ENCODE measurements at regions not wholly inside any gene's neighbourhood (a gene's known extent, or its start where the extent isn't known, plus 50 kb on each side); places are given as distances from the start of the nearest gene placed in this dataset.
"Not testable (repeated sequence)": the region's sequence is repeated elsewhere in the genome, so short reads cannot be mapped to it uniquely, and the experiment has no call there.

DNA sequence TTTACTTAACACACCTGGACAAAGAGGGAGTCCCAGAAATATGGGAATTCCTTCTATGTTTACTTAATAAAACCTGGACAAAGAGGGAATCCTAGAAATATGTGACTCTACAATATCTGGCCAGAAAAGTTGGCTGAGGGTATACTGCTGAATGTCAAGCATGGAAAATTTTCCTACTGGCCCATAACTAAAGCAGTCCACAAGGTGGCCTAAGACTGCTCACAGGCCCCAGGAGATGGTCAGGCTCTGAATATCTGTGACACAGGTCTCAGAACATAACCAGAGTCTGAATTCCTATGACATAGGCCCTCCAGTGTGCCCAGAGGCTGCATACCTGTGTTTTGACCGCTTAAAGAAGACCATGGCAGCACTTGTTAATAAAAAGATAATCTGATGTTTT lies 578.2 kb upstream of the NRSN1 start:
- no peak overlapping the region for H3K4me3 ChIP-seq (ENCODE audit: low read depth, low read length)
- DNase-seq (ENCODE audit: low read depth) = peak; percentile 45
- peak; percentile 58 for TF ChIP-seq CTCF (conservative IDR thresholded peaks at IDR 0.05; ENCODE audit: low read depth, low read length)

DNA sequence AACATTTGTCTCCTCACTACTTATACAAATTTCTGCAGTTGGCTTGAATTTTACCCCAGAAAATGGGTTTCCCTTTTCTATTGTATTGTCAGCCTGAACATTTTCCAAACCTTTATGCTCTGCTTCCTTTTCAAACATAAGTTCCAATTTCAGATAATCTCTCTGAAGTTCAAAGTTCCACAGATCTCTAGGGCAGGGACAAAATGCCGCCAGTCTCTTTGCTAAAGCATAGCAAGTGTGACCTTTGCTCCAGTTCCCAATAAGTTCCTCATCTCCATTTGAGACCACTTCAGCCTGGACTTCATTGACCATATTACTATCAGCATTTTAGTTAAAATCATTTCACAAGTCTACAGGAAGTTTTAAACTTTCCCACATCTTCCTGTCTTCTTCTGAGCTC lies 571.1 kb upstream of the NRSN1 start:
- H3K4me3 ChIP-seq (ENCODE audit: low read depth, low read length); DNase-seq (ENCODE audit: low read depth): not testable (repeated sequence)

DNA sequence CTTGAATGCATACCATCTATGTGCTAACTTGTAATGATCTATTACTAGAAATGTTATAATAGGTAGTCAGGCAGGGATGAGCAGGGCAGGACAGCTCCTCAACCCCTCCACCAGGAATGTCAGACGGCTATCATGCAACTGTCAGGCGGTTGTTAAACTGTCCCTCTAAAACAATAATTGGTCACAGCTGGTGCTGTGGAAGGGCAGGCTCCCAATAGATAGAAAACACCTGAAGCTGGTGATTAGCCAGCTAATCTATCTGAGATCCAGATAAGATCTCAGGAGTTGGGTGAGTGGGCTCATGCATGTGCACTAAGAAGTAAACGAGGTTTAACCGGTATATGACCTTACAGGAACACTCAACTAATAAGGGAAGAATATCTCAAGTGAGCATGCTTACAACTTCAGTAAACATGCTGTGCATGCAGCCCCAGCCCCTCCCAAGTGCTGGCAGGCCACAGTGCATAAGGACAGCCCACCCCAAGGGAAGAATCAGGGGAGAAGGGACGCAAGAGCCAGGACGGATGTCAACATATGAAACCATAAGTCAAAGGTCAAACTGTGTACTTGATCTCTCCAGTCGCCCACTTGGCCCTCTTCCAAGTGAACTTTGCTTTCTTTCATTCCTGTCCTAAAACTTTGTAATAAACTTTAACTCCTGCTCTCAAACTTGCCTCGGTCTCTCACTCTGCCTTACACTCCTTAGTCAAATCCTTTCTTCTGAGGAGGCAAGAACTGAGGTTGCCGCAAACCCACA lies 566.2 kb upstream of the NRSN1 start:
- no peak overlapping the region for H3K4me3 ChIP-seq (ENCODE audit: low read depth, low read length)
- DNase-seq (ENCODE audit: low read depth) = no peak
- TF ChIP-seq CTCF (conservative IDR thresholded peaks at IDR 0.05; ENCODE audit: low read depth, low read length) = no peak

DNA sequence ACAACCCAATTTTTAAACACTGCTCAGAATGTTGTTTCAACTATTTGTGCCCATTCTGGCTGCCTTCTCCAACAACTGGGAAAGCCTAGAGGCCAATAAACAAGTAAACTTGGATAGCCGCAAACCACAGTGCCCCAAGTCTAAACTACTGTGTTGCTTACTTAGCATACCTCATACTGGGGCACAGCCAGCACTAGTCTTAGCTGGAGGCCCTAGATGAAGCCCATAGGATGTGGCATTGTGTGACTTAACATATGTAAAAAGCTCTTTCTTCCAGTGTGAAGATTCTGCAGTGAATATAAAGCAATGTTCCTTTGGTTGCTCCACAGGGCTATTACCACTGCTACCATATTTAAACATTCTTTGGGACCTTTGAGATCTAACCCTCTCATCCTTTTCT lies 564.3 kb upstream of the NRSN1 start:
- no peak for TF ChIP-seq CTCF (conservative IDR thresholded peaks at IDR 0.05; ENCODE audit: low read depth, low read length)
- no peak for DNase-seq (ENCODE audit: low read depth)
- no peak overlapping the region for H3K4me3 ChIP-seq (ENCODE audit: low read depth, low read length)

GRCh38 chr6:23562554-23562953 lies 563.5 kb upstream of the NRSN1 start:
- TF ChIP-seq CTCF (conservative IDR thresholded peaks at IDR 0.05; ENCODE audit: low read depth, low read length) = no peak
- no peak overlapping the region for H3K4me3 ChIP-seq (ENCODE audit: low read depth, low read length)
- DNase-seq (ENCODE audit: low read depth) = no peak

DNA sequence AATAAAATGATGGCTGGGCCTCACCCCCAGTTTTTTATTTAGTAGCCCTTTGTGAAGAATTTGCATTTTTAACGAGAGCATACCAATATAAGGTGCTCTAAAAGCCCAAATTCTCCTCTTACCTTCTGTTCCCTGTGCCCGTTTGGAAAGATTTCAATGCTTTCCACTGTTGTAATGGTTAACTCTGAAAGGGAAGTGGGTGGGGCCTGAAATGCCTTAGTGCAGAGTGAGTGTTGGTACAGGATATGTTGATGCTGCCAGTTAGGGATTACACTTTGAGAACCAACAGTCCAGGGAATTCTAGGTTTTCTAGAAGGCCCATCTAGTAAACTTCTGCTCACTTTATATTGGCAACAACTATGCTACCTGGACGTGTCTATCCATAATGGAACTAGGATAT lies 562.7 kb upstream of the NRSN1 start:
- no peak for TF ChIP-seq CTCF (conservative IDR thresholded peaks at IDR 0.05; ENCODE audit: low read depth, low read length)
- no peak for DNase-seq (ENCODE audit: low read depth)
- H3K4me3 ChIP-seq (ENCODE audit: low read depth, low read length) = no peak overlapping the region

GRCh38 chr6:23566418-23566817 lies 559.6 kb upstream of the NRSN1 start:
- no peak for TF ChIP-seq CTCF (conservative IDR thresholded peaks at IDR 0.05; ENCODE audit: low read depth, low read length)
- DNase-seq (ENCODE audit: low read depth) = no peak

More at GRCh38 chr6:23566418-23566817, 559.6 kb upstream of the NRSN1 start:
- H3K4me3 ChIP-seq (ENCODE audit: low read depth, low read length) = no peak overlapping the region
